Tibial nerve (tissue), 4 donors: ENCODE measurements at regions not wholly inside any gene's neighbourhood (a gene's known extent, or its start where the extent isn't known, plus 50 kb on each side); places are given as distances from the start of the nearest gene placed in this dataset.

Source experiments
- DNase-seq, 2 donors: peaks; one replicate each; pipeline ENCODE4 v3.0.0-alpha.2; 2019; ENCODE audit warnings: low spot score in 2 of 2
- H3K27ac ChIP-seq, 4 donors: fragments of 200-600 bp; sonication (generic) in 3 of 4; one replicate each; pipeline ENCODE4 v1.5.1; 2017 to 2019; ENCODE audit warnings: mild to moderate bottlenecking in 1 of 4
- H3K27me3 ChIP-seq, 2 donors: fragments of 200-600 bp; sonication (generic) in 1 of 2; one replicate each; pipeline versions ENCODE4 v1.5.1 to v1.6.0; 2017 to 2019
- H3K36me3 ChIP-seq, 3 donors: fragments of 200-600 bp; sonication (generic); one replicate each; pipeline ENCODE4 v1.5.1; 2018 to 2019
- H3K4me1 ChIP-seq, 4 donors: fragments of 200-600 bp; sonication (generic) in 3 of 4; one replicate each; pipeline ENCODE4 v1.5.1; 2017 to 2019
- H3K4me3 ChIP-seq, 4 donors: fragments of 200-600 bp; sonication (generic) in 3 of 4; one replicate each; pipeline ENCODE4 v1.5.1; 2017 to 2019; ENCODE audit warnings: mild to moderate bottlenecking in 1 of 4, moderate library complexity in 1 of 4
- H3K9me3 ChIP-seq, 4 donors: fragments of 200-600 bp; sonication (generic) in 3 of 4; one replicate each; pipeline ENCODE4 v1.5.1; 2017 to 2019
- CTCF ChIP-seq, 5 experiments: fragments of 200-600 bp in 3 of 5; fragments of 450-650 bp in 2 of 5; sonication (generic) in 3 of 5; IDR thresholded peaks; one replicate each; pipeline ENCODE4 v1.5.1; 2016 to 2019; ENCODE audit warnings: antibody characterized with exemption in 5 of 5, mild to moderate bottlenecking in 3 of 5, moderate library complexity in 2 of 5
- EP300 ChIP-seq, 2 donors: sonication (generic); formaldehyde crosslinking; IDR thresholded peaks; one replicate each; pipeline ENCODE4 v1.6.1; 2017; ENCODE audit warnings: antibody characterized with exemption in 2 of 2, mild to moderate bottlenecking in 1 of 2
- POLR2A ChIP-seq, 2 donors: fragments of 450-650 bp; IDR thresholded peaks; one replicate each; pipeline ENCODE4 v1.6.1; 2017; ENCODE audit warnings: antibody characterized with exemption in 2 of 2, mild to moderate bottlenecking in 2 of 2, moderate library complexity in 2 of 2
- WGBS, 2 donors: methylation state at CpG; one replicate each; pipeline ENCODE4 v1.1.5; 2018; 5-methylcytosine and 5-hydroxymethylcytosine counted together

DNA sequence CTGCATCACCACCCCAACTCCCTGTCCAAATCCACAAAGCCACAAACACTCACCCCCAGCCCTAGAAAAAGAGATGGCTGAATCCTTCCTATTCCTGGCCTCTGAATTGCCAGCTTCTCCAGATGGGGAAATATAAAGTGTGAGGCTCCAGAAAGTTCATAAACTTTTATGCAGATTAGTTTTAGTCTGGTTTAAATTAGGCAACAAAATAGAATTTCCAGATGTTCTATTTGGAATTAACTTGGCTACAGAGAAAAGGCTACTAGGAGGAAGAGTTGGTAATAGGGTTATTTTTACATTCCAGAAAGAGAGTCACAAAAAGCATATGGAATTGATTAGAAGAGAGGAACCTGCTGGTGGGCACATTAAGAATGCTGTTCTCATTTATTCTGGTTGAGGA lies 56.0 kb downstream of the EN1 start:
- H3K36me3 ChIP-seq, result no peaks in the 10 kb centered on the region
- DNase-seq, result no peak
- no peaks in the 10 kb centered on the region for H3K9me3 ChIP-seq
- TF ChIP-seq EP300 (IDR thresholded peaks at IDR 0.05), result no peak
- no peak for TF ChIP-seq POLR2A (IDR thresholded peaks at IDR 0.05)
- no peak for TF ChIP-seq CTCF (IDR thresholded peaks at IDR 0.05)
- peaks cover 0 to 11% (median 0%) of the 10 kb centered on the region in 4 donors for H3K4me1 ChIP-seq
- no peak overlapping the region for H3K4me3 ChIP-seq
- no peak overlapping the region for H3K27ac ChIP-seq
- peaks cover 0 to 5% of the 10 kb centered on the region in 2 donors for H3K27me3 ChIP-seq

DNA sequence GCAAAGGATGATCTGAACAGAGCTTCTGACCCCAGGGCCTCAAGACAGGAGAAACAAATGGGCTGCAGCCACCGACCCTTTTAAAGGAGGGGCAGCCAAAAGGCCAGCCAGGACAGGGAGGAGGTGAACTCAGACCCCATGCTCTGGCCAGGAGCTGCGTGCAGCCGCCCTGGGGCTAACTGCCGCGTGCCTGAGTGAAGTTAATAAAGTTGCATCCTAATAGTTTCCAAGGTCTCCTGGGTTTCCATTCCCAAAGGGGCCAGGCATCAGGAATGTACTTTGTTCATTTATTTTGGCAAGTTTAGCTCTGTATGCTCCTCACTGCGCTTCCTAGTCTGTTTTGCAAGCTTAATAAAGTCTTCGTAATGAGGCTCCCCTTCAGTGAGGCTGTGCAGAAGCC lies 60.7 kb downstream of the EN1 start:
- 28 to 31% methylated on average over 7 of the region's 7 CpGs for WGBS, 2 donors
- H3K36me3 ChIP-seq, result no peaks in the 10 kb centered on the region

DNA sequence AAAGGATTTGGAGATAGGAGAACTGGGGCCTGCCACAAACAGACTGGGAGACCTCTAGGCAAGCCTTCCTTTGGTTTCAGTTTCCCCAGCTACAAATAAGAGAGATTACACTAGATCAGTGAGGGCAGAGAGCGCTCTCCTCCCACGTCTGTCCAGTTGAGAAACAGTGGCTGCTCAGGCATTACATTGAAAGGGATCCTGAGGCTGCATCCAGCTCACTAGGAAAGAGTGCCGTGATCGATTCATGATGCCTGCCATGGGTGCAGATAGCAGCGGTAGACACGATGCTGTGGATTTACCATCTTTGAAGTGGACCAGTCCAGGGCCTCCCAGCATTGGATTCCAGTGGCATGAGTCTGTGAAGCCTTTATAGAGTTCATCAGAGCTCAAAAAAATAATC lies 62.6 kb downstream of the EN1 start:
- peaks cover 0 to 3% of the 10 kb centered on the region in 2 donors for H3K27me3 ChIP-seq
- TF ChIP-seq EP300 (IDR thresholded peaks at IDR 0.05), result no peak
- no peak for TF ChIP-seq CTCF (IDR thresholded peaks at IDR 0.05)
- TF ChIP-seq POLR2A (IDR thresholded peaks at IDR 0.05), result no peak
- DNase-seq, result no peak
- peaks cover 0 to 12% (median 0%) of the 10 kb centered on the region in 4 donors for H3K4me1 ChIP-seq
- no peaks in the 10 kb centered on the region for H3K9me3 ChIP-seq
- H3K4me3 ChIP-seq, result no peak overlapping the region
- WGBS, 2 donors, result 74 to 85% methylated on average over 6 of the region's 6 CpGs
- no peak overlapping the region for H3K27ac ChIP-seq
- H3K36me3 ChIP-seq, result no peaks in the 10 kb centered on the region

More for the DNA sequence above, 60.7 kb downstream of the EN1 start:
- Histone ChIP-seq H3K9me3 (no peaks in the 10 kb centered on the region), H3K4me1 (peaks cover 0 to 12% (median 0%) of the 10 kb centered on the region in 4 donors), H3K27ac (no peak overlapping the region), H3K27me3 (peaks cover 0 to 5% of the 10 kb centered on the region in 2 donors), H3K4me3 (no peak overlapping the region)
- no peak for DNase-seq
- TF ChIP-seq CTCF (IDR thresholded peaks at IDR 0.05) (no peak), POLR2A (IDR thresholded peaks at IDR 0.05) (no peak), EP300 (IDR thresholded peaks at IDR 0.05) (no peak)

GRCh38 chr2:118779362-118779761 lies 68.1 kb downstream of the EN1 start:
- Histone ChIP-seq H3K4me1 (peaks cover 0 to 8% (median 6%) of the 10 kb centered on the region in 4 donors), H3K27ac (no peak overlapping the region), H3K9me3 (no peaks in the 10 kb centered on the region), H3K4me3 (no peak overlapping the region), H3K27me3 (peaks cover 0 to 22% of the 10 kb centered on the region in 2 donors), H3K36me3 (no peaks in the 10 kb centered on the region)
- TF ChIP-seq CTCF (IDR thresholded peaks at IDR 0.05) (no peak), EP300 (IDR thresholded peaks at IDR 0.05) (no peak), POLR2A (IDR thresholded peaks at IDR 0.05) (no peak)
- WGBS, 2 donors, result 38 to 53% methylated on average over 1 of the region's 1 CpG
- no peak for DNase-seq

- Histone ChIP-seq H3K27me3 (peaks cover 0 to 34% of the 10 kb centered on the region in 2 donors), H3K4me3 (peak overlapping the region; percentile 18 to 39 (median 29)), H3K9me3 (no peaks in the 10 kb centered on the region), H3K27ac (no peak overlapping the region), H3K4me1 (peaks cover 0 to 11% (median 7%) of the 10 kb centered on the region in 4 donors), H3K36me3 (no peaks in the 10 kb centered on the region)
- 1 to 2% methylated on average over 45 of the region's 45 CpGs for WGBS, 2 donors
- DNase-seq, result no peak
- TF ChIP-seq EP300 (IDR thresholded peaks at IDR 0.05) (no peak), CTCF (IDR thresholded peaks at IDR 0.05) (no peak), POLR2A (IDR thresholded peaks at IDR 0.05) (no peak)
These were observed 72.9 kb downstream of the EN1 start for GRCh38 chr2:118774458-118775133.
